DMS79 treated with DMSO at 0.1 percent for 48 hours (cell line): ENCODE measurements at regions not wholly inside any gene's neighbourhood (a gene's known extent, or its start where the extent isn't known, plus 50 kb on each side); places are given as distances from the start of the nearest gene placed in this dataset.
A peak's percentile ranks its signal among the peaks of the same experiment; 100 is the strongest.

Experiments used
- DNase-seq: peaks from one replicate; lab custom pipeline; 2025; lab: John Stamatoyannopoulos, UW

DNA sequence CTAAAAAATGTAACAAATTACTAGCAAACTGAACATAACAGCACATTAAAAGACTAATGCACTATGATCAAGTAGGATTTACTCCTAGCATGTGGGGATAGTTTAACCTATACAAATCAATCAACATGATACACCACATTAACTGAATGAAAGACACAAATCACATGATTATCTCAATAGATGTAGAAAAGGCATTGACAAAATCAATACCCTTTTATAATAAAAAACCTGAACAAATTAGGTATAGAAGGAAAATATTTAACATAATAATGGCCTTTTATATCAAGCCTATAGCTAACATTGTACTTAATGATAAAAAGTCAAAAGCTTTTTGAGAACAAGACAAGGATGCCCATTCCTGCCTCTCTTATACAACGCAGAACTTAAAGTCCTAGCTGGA, 540.0 kb downstream of the RERGL start:
- no peak for DNase-seq

DNA sequence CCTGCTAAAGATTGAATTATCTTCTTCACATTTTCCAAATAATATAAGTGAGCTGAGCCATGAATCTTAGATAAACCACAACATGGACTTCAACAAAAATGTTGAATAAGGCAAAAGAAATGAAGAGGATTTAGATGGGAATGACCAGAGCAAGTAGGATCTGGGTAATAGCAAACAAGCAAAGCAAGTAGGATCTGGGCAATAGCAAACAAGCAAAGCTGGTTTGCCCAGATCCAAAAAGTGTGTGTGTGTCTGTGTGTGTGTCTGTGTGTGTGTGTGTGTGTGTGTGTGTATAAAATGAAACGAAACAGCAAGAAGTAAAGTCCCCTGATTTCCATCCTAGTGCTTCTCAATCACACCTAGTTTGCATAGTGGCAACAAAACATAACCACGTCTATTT, 549.1 kb downstream of the RERGL start:
- DNase-seq, result no peak

DNA sequence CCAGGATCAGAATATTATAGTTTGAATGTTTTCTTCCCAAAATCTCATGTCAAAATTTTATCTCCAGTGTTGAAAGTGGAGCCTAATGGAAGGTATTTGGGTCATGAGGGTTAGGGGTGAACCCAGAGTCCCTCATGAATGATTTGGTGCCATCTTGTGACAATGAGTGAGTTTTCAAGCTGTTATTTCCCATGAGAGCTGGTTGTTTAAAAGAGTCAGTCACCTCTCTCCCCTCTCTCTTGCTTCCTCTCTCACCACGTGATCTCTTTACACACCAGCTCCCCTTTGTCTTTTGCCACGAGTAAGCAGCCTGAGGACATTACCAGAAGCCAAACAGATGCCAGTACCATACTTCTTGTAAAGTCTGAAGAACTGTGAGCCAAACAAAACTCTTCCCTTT, 561.6 kb downstream of the RERGL start:
- no peak for DNase-seq

DNA sequence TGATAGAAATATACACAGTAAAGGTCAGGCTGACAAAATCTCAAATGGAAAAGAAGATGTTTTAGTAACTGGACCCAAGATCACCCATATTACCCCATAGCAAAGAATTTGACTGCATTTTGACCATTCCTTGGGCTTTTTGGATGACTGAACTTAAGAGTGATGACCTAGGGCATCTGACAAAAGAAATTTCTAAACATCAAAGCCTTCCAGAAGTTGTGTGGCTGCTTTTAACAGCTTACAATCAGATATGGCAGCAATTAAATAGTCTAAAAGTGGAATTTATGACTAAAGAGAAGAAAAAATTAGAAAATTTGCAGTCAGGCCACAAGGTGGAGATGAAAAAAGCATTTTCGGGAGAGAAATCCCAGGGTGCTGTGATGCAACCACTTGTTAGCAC, 563.0 kb downstream of the RERGL start:
- DNase-seq, result no peak

DNA sequence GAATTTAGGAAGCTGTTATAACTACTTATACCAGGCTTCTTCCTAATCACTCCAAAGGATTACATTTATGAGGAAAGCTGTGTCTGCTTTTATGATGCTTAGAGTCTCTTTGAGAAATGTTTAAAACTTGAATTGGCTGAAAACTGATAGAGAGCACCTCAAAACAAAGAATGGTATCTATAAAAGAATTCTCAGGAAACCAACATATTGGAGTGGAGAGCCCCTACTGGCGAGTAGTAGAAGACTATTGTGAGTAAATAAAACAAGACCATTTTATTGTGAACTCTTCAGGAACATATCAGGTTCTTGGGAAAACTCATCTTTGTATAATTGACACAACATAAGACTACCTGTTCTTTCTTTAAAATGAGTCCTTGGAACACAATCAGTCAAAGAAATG, 578.6 kb downstream of the RERGL start:
- DNase-seq, result no peak

DNA sequence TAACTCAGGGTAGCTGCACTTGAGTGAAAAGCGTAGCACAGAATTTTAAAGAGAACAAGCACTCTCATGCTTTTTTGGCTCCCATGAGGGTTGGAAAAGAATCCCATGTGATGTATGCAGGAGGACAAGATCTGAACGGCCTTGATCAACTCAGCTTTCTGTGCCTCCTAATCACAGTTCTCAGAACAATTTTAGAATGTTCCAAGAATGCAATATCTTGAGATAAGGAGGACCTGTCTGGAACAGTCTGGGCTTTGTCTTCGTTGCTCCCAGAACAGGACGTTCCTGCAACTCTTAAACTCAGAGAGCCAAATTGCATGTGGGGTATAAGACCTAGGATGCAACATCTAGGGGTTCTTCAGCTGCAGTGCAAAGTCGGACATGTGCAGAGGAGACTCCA, 582.7 kb downstream of the RERGL start:
- no peak for DNase-seq

DNA sequence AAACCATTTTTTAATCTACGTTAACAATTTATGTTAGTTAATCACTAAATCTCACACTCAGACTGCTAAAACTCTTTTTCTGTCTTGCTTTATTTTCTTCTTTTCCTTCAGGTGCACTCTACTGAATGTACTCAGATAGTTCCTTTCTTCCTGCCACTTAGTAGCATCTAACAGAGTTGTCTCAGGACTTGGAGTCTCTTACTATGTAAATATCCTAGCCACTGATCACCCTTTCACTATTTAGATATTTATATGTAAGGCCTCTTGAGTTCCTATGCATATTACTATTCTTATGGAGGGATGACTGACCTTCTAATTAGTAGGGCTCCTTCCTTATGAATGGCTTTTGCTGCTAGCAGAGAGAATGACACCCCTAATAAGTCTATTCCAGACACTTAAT, 586.3 kb downstream of the RERGL start:
- no peak for DNase-seq

DNA sequence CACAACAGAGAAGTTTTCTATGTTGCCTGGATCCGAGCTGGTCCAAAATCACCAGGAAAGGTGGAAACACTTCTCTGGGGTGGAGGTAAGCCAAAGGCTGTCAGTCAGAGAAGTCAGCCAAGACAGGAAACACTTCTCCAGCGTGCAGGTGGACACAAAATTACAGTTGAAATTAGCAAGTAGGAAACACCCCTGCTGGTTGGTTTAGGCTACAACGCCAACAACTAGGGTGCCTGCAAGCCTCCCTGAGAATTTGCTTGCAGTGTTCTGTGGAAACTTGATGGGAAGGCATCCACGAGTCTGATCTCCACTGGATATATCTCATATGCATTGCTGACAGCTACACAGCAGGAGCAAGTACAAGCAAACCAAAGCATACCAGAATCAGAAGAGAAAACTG, 600.5 kb downstream of the RERGL start:
- no peak for DNase-seq

DNA sequence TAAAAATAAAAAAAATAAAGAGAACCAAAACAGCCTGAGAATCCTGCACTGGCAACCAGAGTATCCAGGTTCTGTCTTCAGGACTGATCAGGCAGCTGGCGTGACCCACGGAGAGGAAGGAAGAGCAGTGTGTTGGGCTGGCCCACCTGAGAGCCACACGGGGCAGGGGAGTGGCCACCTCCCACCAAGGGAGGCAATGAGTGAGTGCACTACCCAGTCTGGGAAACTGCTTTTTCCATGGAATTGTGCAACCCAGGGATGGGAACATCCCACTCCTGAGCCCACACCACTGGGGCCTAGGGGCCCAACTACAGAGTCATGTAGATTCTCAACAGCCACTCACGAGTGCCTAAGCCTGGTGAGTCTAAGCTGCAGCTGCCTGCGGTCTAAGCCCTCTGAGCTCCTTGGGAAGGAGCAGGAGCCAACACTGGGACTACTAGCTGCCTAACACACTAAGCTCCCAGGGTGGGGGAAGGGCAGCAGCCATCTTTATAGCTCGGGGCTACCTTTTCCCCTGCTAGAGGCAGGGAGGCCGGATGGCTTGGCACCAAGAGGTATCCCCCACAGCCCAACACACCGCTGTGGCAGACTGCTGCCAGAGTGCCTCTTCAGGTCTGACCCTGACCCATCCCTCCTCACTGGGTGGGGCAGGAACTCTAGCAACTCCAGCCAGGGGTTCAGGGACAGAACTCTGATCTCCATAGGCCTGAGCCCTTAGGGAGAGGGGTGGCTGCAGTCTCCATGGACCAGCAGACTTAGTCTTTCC, 610.9 kb downstream of the RERGL start:
- no peak for DNase-seq

DNA sequence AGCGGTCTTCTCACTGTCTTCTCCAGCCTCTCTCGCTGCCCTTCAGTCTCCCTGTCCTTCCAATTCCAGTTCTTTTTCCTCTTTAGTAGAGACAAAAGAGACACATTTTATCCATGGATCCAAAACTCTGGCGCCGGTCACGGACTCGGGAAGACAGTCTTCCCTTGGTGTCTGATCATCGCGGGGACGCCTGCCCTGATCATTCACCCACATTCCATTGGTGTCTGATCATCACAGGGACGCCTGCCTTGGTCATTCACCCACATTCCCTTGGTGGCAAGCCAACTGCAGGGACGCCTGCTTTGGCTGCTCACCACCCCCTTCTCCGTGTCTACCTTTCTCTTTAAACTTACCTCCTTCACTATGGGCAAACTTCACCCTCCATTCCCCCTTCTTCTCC, 619.5 kb downstream of the RERGL start:
- DNase-seq, result no peak

DNA sequence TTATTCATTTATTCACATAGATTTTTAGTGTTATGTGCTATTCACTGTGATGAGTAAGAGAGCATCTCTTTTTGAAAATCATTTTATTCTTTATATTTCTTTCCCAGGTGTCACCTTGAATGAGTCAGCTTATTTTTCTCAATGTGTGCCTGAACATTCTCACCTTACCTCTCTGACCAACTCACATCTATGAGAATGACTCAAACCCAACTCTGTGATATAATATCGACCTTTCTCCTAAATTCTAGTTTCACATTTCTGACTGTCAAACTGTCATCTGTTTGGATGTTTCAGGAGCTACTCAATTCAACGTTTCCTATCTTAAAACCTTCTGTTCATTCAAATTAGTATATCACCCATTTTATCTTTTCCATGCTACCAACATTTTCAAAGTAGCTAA, 630.8 kb downstream of the RERGL start:
- no peak for DNase-seq

DNA sequence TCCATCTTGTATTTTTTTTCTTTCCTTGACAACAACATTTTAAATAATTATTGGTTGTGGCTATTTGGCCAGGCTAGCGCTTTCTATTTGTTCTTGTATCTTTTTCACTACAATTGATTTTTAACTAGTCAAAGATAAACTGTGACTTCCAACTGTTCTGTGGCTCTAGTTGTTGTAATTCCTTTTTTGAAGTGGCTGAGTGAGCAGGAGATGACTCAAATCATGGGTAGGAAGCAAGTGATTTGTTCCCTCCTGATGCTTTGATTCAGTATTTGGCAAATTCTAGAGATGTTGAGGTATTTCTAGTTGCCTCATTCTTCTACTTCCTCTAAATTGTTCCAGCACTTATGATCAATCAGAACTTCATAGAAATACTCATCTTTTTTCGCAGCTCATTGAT, 633.5 kb downstream of the RERGL start:
- no peak for DNase-seq

DNA sequence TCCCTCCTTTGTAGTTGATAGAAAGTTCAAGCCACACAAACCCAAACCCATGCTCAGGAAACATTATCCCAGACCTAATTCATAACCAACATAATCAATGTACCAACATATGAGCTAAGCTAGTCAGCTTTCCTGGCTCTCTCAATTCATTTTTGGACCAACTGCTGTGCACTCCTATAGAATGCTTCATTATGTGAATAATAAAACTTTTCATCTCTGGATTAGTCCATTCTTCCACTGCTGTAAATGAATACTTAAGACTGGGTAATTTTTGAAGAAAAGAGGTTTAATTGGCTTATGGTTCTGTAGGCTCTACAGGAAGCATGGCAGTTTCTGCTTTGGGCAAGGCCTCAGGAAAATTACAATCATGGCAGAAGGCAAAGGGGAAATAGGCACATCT, 651.9 kb downstream of the RERGL start:
- DNase-seq, result no peak

DNA sequence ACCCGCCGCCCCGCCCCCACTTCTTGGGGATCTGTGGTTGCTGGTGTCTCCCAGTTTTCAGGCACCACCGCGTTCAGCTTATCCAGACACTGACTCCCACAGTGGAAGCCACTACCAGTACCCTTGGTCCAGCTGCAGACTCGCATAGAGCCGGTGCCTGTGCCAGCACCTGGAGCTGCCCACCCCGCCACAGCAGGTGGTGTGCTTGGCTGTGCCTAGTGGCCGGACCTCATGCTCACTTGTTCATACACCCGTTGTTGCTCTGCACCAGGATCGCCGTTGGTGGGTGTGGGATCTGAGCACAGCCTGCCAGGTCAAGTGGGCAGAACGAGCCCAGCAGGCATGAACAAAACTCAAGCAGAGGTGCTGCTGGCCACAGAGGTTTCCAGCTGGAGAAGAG, 673.2 kb downstream of the RERGL start:
- no peak for DNase-seq

DNA sequence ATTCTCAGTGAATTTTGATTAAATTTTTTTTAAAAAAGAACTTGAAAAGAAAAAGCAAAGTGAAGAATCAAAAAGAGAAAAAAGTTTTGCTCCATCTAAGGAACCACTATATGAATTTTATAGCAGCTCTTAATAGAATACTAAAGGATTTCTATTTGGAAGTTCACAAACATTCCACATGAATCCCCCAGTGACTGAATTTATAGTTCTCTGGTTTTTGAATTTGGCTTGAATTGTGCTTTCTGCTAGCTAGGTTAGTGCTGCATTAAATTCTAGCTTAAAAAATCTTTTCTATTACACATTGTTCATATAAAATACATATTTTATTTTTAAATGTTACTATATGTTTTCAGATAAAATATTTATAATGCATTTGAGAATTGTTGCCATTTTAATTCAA, 675.4 kb downstream of the RERGL start:
- no peak for DNase-seq

DNA sequence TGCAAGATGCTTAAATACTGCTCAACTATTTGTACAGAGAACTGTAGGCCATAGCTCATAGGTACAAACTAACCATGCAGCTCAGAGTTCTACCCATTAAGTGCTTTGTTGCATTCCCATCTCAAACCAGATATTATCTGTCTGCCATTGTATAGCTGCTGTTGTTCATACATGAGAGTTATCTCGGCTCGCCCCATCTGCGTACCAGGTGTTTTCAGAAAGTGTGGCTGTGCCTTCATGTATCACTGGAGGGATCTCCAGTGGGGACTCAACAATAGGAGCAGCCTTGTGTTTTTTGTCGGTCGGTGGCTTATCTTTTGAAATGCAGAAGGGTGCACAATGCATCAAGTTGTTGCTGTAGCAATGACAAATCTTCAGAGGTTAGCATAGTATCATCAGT, 678.3 kb downstream of the RERGL start:
- no peak for DNase-seq

DNA sequence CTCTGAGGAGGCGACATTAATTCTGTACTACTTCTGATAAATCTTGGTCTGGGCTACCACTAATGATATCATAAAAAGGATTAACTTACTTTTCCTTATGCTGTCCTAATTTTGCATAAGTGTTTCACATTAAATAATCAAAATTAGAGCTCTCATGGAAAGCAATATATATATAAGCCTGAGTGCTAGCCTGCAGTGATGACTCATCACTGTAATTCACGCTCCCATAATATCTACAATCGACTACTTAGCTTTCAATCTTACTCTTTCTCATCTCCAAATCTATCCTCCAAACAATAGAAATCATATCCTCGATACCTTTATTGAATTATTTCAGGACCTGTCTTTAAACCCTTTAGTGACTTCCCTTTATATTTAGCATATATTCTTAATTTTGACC, 701.3 kb downstream of the RERGL start:
- DNase-seq, result no peak

DNA sequence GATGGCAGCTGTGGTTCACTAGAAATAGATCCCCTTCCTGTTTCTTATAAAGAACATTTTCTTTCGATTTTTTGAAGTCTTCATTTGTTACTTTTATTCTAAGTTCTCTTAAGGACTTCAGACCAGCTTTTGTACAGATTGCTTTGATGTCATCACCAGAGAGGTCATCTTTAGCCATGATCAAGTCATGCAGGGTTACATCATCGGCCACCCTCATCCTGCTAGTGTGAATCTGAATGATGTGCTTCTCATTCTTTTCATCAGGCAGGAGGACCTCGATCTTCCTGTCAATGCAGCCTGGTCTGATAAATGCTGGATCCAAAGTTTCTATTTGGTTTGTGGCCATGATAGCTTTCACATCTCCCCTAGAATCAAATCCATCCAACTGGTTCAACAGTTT, 706.7 kb downstream of the RERGL start:
- no peak for DNase-seq

DNA sequence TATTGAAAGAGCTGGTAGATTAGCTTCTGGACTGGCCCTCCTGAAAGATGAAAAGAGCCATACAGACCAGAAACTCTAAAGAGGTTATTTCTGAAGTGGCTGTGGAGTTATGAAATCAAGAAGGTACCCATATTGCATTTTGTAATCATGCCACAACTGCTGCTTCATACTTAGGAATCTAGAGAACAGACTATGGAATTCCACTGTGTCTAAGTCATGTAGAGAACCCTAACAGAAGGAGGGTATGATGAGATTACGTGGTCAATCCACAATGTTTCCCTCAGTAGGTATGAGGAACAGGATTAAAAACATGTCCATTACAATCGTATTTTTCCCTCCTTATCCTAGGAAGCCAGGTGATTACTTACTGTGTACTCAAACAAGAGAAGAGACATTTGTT, 708.8 kb downstream of the RERGL start:
- DNase-seq, result no peak

DNA sequence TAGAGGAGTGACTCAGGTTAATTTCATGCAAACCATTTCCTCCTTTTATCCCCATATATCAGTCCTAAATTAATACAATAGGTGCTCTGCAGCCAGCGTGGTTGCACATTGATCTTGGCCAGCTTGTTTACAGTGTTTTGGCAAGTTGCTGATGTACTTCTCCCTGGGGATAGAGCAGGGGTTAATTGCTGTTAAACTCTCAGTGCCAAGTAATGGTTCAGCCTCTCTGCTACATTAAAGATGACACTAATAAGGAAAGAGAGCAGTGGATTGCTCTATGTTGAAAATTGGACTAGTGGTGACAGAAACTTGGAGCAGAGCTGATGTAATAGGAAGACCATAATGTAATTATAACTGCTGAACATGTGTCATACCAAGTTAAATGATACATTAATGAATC, 717.5 kb downstream of the RERGL start:
- DNase-seq, result peak; percentile 42

DNA sequence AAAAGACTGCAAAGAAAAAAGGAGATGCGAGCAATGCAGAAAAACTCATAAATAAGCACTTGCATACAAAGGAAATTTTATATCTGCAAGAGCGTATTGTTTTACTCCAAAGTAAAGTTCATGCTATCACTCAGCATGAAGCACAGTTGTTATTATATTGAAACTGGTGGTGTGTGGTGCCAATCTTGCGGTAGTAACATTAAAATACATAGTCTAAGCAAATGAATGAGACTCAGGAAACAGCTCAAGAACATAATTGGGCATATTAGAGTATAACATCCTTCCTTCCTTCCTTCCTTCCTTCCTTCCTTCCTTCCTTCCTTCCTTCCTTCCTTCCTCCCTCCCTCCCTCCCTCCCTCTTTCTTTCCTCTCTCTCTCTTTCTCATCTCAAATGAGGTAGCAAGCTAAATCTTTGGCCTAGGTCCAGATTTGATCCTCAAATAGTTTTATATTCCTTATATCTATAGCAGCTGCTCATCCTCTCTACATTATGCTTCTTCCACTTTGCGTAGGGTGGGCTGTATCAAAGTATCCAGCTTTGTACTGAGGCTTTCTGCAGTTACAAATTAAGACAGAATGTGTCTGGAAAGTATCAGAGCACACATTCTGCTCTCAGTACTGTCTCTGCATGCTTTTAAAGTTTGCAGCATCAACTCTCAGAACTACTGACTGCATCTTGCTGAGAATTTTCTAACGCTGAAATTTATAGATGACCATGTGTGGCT, 718.3 kb downstream of the RERGL start:
- no peak for DNase-seq

DNA sequence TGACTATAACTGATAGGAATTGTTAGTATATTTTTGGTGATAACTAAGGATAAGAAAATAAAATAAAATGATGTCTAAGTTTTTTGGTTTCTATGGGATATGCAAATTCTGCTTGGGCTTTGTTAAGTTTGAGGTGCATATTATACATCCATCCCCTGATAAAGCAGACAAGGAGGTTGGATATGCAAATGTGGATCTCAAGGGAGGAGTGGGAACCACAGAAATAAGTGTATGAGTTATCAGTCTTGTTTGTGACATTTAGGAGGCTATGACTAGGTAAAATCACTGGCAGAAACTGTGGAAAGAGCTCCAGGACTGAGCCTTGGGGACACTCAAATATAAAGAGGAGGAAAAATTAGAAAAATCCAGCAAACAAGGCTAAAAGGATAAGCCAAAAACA, 719.4 kb downstream of the RERGL start:
- DNase-seq, result no peak

DNA sequence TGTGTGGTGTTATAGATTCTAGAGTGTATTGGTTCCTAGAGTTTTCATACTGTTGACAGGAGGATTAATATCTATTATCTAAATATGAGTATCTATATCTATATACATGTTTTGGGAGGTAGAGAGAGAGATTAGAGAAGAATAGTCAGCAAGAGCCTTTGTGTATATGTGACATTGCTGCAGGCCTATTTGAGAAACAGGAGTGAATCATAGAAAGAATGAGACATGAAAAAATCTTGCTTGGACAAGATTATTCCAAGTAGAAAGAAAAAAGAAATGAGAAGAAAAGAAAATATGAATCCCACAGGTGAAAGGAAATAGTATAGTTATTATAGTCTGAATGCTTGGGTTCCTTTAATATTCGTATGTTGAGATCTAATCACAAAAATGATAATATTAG, 720.4 kb downstream of the RERGL start:
- no peak for DNase-seq

DNA sequence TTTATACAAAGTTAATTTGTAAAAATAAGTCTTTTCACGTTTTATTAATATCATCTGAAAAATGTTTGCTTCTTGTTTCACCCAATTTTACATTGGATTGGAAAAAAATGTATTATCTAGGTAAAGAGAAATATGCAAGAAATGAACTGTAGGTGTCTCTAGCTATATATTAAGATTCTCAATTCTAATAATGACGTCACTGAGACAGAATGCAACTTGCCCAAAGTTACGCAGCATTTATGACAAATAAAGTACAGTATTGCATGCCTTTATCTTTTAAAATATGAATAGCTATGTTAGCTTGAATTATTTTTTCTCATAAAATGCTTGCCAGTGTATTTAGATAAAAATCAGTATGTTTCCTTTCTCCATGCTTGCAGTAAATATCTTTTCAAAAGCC, 728.8 kb downstream of the RERGL start:
- no peak for DNase-seq
